Activated naive CD4-positive, alpha-beta T cell treated with Interleukin-2 at 50 U/mL for 16 hours (primary cell): ENCODE measurements at regions not wholly inside any gene's neighbourhood (a gene's known extent, or its start where the extent isn't known, plus 50 kb on each side); places are given as distances from the start of the nearest gene placed in this dataset.
"Not testable (repeated sequence)": the region's sequence is repeated elsewhere in the genome, so short reads cannot be mapped to it uniquely, and the experiment has no call there.

Experiments used
- DNase-seq: peaks from one replicate; pipeline ENCODE4 v3.0.0-alpha.2; 2020

GRCh38 chr1:54474310-54475251, 68.4 kb upstream of the SSBP3 start:
- DNase-seq, result peak; percentile 38

GRCh38 chr1:54471588-54471987, 65.4 kb upstream of the SSBP3 start:
- DNase-seq, result no peak

- not testable (repeated sequence) for DNase-seq
Measured at GRCh38 chr1:54469444-54469843, 63.2 kb upstream of the SSBP3 start.

- DNase-seq, result not testable (repeated sequence)
Measured at GRCh38 chr1:54468288-54469084, 62.3 kb upstream of the SSBP3 start.

- DNase-seq, result no peak
Measured at GRCh38 chr1:54465351-54465811, 59.2 kb upstream of the SSBP3 start.

GRCh38 chr1:54464477-54465146, 58.4 kb upstream of the SSBP3 start:
- no peak for DNase-seq

- DNase-seq, result no peak
Measured at GRCh38 chr1:54464031-54464476, 57.9 kb upstream of the SSBP3 start.

GRCh38 chr1:54463259-54464030, 57.3 kb upstream of the SSBP3 start:
- no peak for DNase-seq

- DNase-seq, result no peak
Measured at GRCh38 chr1:54462597-54463258, 56.5 kb upstream of the SSBP3 start.

GRCh38 chr1:54461731-54462596, 55.8 kb upstream of the SSBP3 start:
- DNase-seq, result no peak

- DNase-seq, result no peak
Measured at GRCh38 chr1:54460861-54461387, 54.7 kb upstream of the SSBP3 start.

- no peak for DNase-seq
Measured at GRCh38 chr1:54460351-54460750, 54.2 kb upstream of the SSBP3 start.

GRCh38 chr1:54459726-54460191, 53.6 kb upstream of the SSBP3 start:
- no peak for DNase-seq

GRCh38 chr1:54459140-54459539, 52.9 kb upstream of the SSBP3 start:
- no peak for DNase-seq

GRCh38 chr1:54456921-54457529, 50.8 kb upstream of the SSBP3 start:
- no peak for DNase-seq

- no peak for DNase-seq
Measured at GRCh38 chr1:54456361-54456760, 50.2 kb upstream of the SSBP3 start.
